ENCODE measurements at regions not wholly inside any gene's neighbourhood (a gene's known extent, or its start where the extent isn't known, plus 50 kb on each side); places are given as distances from the start of the nearest gene placed in this dataset.

- TF ChIP-seq CTCF (IDR thresholded peaks at IDR 0.05) (no peak), POLR2A (IDR thresholded peaks at IDR 0.05) (no peak)
Observed at GRCh38 chr1:201625226-201625761, 86.4 kb downstream of the NAV1 start.
